Nephron progenitor cell (in vitro differentiated cells): ENCODE measurements at regions not wholly inside any gene's neighbourhood (a gene's known extent, or its start where the extent isn't known, plus 50 kb on each side); places are given as distances from the start of the nearest gene placed in this dataset.
"Not testable (repeated sequence)": the region's sequence is repeated elsewhere in the genome, so short reads cannot be mapped to it uniquely, and the experiment has no call there.

Source experiments
- DNase-seq: peaks from one replicate; pipeline ENCODE4 v3.0.0; 2021
- H3K27ac Mint-ChIP-seq: 2 replicates; pipeline ENCODE4 v1.8.0; 2021; ENCODE audit warnings: mild to moderate bottlenecking, moderate library complexity, mixed read lengths
- H3K27me3 Mint-ChIP-seq: 2 replicates; pipeline ENCODE4 v1.8.0; 2021; ENCODE audit warnings: mild to moderate bottlenecking, low read depth, mixed read lengths; ENCODE audit not compliant: poor library complexity
- H3K36me3 Mint-ChIP-seq: 2 replicates; pipeline ENCODE4 v1.8.0; 2021; ENCODE audit warnings: low read depth, mixed read lengths
- H3K4me1 Mint-ChIP-seq: 2 replicates; pipeline ENCODE4 v1.8.0; 2021; ENCODE audit warnings: mixed read lengths
- H3K4me3 Mint-ChIP-seq: 2 replicates; pipeline ENCODE4 v1.8.0; 2021; ENCODE audit warnings: mild to moderate bottlenecking, moderate library complexity, mixed read lengths
- H3K9me3 Mint-ChIP-seq: 2 replicates; pipeline ENCODE4 v1.8.0; 2021; ENCODE audit warnings: mild to moderate bottlenecking, moderate library complexity, mixed read lengths
- CTCF ChIP-seq: fragments of 200-600 bp; sonication (generic); IDR thresholded peaks from 2 replicates; pipeline ENCODE4 v1.5.0; 2021; ENCODE audit warnings: antibody characterized with exemption

GRCh38 chr6:75012018-75012417 is 193.8 kb downstream of the COL12A1 start:
- peaks cover 2% of the 10 kb centered on the region for H3K27me3 Mint-ChIP-seq
- TF ChIP-seq CTCF = no peak
- DNase-seq = no peak
- H3K9me3 Mint-ChIP-seq = peaks cover 19% of the 10 kb centered on the region
- no peak overlapping the region for H3K4me3 Mint-ChIP-seq
- no peaks in the 10 kb centered on the region for H3K36me3 Mint-ChIP-seq
- no peak overlapping the region for H3K27ac Mint-ChIP-seq
- no peaks in the 10 kb centered on the region for H3K4me1 Mint-ChIP-seq

- not testable (repeated sequence) for H3K4me1 Mint-ChIP-seq, H3K4me3 Mint-ChIP-seq, H3K36me3 Mint-ChIP-seq, DNase-seq, H3K27ac Mint-ChIP-seq, H3K27me3 Mint-ChIP-seq
- peaks cover 25% of the 10 kb centered on the region for H3K9me3 Mint-ChIP-seq
These were observed 201.9 kb downstream of the COL12A1 start for GRCh38 chr6:75003984-75004383.

GRCh38 chr6:74997646-74998045 is 208.2 kb downstream of the COL12A1 start:
- no peaks in the 10 kb centered on the region for H3K9me3 Mint-ChIP-seq
- no peaks in the 10 kb centered on the region for H3K4me1 Mint-ChIP-seq
- TF ChIP-seq CTCF = no peak
- no peaks in the 10 kb centered on the region for H3K36me3 Mint-ChIP-seq
- H3K4me3 Mint-ChIP-seq = no peak overlapping the region
- H3K27me3 Mint-ChIP-seq = no peaks in the 10 kb centered on the region
- no peak overlapping the region for H3K27ac Mint-ChIP-seq
- DNase-seq = no peak

- TF ChIP-seq CTCF = no peak
- H3K4me3 Mint-ChIP-seq = no peak overlapping the region
- H3K4me1 Mint-ChIP-seq = no peaks in the 10 kb centered on the region
- no peak for DNase-seq
- H3K27me3 Mint-ChIP-seq = no peaks in the 10 kb centered on the region
- no peaks in the 10 kb centered on the region for H3K9me3 Mint-ChIP-seq
- H3K36me3 Mint-ChIP-seq = no peaks in the 10 kb centered on the region
- no peak overlapping the region for H3K27ac Mint-ChIP-seq
These were observed 212.7 kb downstream of the COL12A1 start for GRCh38 chr6:74993136-74993535.

GRCh38 chr6:74991573-74992332 is 214.1 kb downstream of the COL12A1 start:
- Mint-ChIP-seq H3K36me3 (no peaks in the 10 kb centered on the region), H3K4me1 (no peaks in the 10 kb centered on the region), H3K27ac (no peak overlapping the region), H3K4me3 (no peak overlapping the region), H3K9me3 (peaks cover 5% of the 10 kb centered on the region), H3K27me3 (no peaks in the 10 kb centered on the region)
- TF ChIP-seq CTCF = no peak
- no peak for DNase-seq

GRCh38 chr6:74979065-74979766 is 226.6 kb downstream of the COL12A1 start:
- H3K9me3 Mint-ChIP-seq = no peaks in the 10 kb centered on the region
- no peak overlapping the region for H3K4me3 Mint-ChIP-seq
- peaks cover 3% of the 10 kb centered on the region for H3K4me1 Mint-ChIP-seq
- DNase-seq = no peak
- no peak overlapping the region for H3K27ac Mint-ChIP-seq
- no peaks in the 10 kb centered on the region for H3K36me3 Mint-ChIP-seq
- peaks cover 3% of the 10 kb centered on the region for H3K27me3 Mint-ChIP-seq
- TF ChIP-seq CTCF = no peak
